HG03066 (cell line): ENCODE measurements at regions not wholly inside any gene's neighbourhood (a gene's known extent, or its start where the extent isn't known, plus 50 kb on each side); places are given as distances from the start of the nearest gene placed in this dataset.

Source experiments
- ATAC-seq: cut with Tn5 transposase; IDR thresholded peaks from one replicate; pipeline ENCODE4 v1.9.1; 2021; ENCODE audit warnings: low read depth; ENCODE audit not compliant: unreplicated experiment

DNA sequence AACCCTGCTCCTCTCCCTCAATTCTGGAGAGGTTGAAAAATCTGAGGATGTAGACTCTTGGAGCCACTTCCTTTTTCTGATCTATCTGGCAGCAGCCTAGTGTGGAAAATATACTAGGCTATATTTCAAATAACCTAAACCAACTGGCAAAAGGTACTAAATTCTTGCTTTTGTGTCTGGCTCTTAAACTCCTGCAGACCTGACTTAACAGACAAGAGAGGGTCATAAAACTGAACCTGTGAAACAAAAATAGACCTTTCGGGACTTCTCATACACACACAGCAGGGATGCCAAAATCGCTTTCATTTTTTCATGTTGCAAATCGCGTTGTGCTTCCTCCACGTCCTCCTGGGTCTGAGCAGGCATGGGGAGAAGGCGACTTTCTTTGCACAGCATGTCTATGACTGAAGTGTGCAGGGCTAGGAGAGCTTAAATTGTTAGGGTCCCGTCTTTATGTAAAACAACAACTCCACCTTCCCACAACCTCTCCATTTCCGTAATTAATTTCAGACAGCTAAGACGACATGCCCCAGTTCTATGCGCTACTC lies 520.7 kb upstream of the PSMD7 start:
- ATAC-seq, result no peak

DNA sequence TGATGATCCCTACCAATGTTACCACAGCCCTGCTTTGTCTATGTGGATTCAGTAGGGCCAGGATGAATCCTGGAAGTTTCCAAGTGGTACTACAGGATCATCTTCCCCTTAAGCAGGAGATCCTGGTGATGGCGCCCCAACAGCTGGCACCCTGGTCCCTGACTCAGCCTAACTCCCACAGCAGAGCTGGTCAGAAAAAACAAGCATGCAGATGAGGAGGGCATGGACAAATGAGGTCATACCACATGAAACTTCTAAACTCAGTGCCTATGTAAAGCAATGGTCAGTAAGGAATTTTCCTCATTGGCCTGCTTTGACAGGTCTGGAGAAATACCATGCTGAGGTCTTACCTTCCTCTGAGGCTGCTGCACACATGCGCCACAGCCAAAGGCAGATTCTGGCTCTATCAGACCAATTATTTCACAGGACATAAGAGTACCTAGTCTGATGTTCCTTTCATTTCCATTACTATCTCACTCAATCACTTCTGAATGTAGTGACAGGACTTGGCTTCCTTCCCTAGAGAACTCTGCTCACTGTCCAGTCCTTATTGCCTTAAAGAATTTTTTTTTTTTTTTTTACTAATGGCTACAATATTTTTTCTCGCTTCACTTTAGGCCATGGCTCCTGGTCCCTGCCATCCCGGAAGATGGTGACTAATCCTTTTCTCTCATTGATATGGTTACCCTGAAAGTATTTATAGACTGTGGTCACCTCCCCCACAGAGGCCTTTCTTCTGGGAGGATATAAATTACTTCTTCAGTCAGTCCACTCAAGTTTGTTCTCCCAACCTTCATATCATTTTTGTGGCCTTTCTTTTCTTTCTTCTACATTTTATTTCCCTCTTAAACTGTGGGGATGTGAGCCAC lies 525.2 kb upstream of the PSMD7 start:
- ATAC-seq, result no peak

DNA sequence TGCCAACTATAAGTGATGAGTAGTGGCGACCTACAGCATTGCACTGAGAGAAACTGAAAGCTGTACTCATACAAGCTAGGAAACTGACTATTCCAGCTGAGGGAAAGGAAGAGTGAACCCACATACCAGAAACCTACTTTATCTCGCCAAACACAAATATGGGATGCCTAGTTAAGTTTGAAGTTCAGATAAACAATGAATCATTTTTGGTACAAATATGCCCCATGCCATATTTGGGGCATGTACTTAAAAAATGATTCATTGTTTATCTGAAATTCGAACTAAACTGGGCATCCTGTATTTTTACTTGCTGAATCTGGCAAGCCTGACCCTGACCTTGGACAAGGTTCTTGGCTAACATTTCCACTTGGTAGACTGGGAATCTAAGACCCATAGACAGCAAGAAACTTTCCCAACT lies 527.8 kb upstream of the PSMD7 start:
- ATAC-seq, result no peak

DNA sequence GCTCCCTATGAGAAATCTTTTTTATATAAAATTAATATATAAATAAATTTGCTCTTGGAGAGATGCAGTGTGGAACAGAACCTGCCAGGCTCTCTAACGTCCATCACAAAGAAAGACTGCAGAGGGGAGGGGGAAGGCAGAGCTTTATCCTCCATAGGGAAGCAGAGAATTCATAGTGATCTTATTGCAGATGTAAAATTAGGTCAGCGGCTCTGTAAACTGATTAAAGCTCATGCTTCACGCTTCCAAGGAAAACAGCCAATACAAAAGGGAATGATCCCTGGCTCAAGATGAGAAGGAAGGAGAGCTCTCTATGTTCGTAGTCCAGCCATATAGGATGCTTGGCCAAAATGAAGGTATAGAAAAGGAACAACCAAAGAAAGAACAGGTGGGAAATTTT lies 532.3 kb upstream of the PSMD7 start:
- ATAC-seq, result no peak

DNA sequence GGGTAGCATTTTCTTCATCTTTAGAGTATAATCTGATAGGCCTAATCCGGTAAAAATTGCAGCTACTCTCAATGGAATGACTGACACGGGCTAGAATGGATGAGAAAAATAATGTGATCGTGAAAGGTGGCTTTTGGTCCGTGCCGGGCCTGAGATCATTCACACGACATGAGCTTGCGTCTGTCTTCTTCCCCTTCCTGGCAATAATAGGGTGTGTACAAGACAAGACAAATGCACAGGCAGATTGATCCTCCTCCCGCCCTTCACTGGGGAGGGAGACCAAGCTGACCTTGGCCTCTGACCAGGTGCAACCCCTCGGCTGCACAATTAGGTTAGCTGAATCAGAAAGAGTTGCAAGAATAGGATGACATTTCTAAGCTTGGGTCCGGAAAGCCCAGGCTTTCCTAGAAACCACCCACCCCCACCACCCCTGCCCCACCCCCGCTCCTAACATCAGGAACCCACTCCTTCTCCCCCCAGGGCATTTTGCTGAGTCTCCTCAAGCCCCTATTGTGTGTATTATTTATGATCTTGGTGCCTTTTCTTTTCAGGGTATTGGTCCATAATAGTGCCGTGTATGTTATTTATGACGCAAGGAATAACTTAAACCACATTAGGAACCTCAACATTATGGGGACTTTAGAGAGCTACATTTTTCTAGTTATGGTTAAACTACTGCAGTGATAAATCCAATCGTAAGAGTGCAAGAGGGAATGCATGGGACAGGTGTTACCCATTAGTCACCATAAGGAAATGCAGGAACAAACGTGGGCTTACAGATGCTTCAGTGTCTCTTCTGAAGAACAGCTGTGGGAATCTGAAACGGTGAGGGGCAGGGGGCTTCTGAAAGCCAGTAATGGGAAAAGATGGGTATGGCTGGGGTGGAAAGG lies 540.1 kb upstream of the PSMD7 start:
- ATAC-seq, result no peak

DNA sequence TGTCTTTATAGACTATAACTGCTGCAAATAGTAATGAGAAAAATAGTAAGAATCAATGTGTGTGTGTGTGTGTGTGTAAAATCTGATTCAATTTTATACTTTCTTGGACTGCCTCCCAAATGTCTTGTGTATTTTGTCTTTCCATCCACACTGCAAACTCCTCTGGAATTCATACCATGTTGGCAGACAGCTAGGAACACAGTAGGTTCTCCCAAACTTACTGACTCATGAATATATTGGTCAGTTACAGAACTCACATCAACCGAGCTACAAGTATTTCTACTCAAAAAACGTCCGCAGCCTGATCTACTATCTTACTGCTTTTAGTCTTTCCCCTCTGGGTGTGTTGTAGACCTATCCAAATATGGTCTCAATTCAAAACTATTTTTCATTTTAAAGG lies 542.7 kb upstream of the PSMD7 start:
- no peak for ATAC-seq

DNA sequence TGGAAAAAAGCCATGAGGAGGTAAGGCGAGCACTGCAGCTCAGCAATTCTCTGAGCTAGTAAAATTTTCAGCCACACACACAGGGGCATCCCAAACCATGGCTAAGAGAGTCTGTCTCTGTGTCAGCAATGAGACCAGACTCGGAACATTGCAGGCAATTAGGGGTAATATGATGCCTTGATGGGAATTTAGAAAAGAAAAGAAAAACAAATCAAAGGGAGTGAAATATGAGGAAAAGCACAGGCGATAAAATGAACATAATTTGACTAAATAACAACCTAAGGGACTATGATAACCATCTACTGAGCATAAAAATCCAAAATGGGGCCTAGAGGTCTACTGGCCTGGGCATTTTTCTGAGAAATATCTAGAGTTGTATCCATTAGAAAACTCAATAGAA lies 546.0 kb upstream of the PSMD7 start:
- ATAC-seq, result no peak

DNA sequence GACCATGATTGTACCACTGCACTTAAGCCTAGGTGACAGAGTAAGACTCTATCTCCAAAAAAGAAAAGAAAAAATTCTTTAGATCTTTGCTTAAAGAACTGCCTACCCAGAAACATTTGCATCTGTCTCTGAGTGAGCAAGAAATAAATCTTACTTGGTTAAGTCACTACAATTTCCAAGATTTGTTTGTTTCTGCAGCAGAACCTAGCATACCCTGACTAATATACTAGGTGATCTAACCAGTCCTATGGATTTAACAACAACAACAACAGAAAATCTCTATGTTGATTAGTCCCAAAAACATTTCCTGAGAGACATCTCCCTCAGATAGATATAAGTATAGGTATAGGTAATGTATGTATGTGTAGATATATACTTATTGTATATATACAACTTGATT lies 549.3 kb upstream of the PSMD7 start:
- no peak for ATAC-seq

DNA sequence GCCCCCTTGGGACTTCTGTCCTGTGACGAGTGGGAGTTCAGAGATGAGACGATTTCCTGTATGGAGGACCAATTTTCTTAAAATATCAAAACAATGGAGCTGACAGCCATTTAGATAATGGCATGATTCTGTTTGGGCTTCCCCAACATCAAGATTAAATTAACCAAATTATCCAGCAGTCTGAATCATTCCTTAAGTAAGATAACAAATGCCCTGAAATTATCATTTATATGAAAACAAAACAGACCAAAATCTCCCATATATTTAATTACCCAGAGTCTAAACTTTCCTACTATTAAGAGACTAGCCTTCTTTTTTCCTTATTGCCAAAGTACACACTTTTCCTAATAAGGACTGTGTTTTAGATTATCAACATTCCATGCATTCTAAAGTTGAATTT lies 550.1 kb upstream of the PSMD7 start:
- ATAC-seq, result no peak

DNA sequence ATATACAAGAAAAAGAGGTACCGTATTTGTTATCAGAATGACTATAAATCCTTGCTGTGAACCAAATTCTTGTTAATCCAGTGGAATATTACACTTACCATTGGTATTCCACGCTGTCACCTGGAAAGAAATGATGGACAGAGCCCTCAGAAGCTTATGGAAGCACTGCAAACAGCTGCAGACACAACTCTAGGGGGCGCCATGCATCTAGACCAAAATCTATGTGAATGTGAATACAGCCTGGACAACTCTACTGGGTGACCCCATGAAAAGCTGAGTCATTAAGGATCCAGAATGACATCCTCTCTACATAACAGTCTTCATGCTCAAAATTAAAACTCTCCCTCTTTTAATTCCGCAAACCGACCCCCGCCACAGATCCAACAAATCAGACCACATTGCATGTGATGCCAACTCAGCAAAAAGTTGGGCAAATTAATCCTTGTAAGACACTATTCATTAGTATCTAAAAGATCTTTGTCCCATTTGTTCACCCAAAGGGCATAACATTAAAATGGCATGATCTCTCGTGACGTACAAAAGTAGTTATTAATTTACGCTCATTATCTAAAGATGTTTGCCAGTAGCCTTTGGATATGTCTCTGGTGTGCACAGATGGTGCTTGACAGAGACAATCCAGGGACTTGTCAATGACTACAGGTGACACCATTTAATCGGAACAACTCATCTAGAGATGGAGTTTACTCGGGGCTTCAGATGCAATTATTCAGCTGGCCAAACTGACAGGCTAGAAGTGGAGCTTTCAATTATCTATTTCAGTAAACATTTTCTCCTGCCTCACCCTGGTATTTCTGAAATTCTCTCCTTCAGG lies 552.7 kb upstream of the PSMD7 start:
- ATAC-seq, result no peak

DNA sequence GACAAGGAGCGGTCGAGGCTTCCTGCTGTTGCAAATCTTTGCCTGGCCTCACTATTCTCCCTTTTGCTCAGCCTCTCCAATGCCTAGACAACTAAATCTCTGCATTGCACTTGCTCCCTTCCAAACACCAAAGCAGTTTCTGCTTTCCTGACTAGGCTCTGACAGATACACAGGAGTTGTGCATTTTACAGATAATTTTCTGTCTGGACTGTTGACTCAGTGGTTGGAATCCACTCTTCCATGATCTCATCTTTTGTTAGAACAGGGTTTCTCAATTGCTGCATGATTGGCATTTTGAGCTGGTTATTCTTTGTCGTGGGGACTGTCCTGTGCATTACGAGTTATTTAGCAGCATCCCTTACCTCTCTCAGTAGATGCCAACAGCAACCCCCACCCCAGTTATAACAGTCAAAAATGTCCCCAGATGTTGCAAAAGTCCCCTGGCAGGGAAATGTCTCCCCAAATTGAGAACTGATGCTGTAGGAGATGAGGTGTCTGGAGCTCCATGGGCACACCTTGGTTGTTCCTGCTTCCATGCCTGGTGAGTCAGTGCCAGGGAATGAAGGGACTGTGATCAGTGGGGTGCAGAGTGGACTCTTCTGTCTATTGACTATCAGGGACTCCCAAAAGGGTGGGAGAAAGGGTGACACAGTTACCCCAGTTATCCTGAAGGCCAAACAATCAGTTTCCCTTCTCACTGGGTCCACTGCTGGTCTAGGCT lies 557.4 kb upstream of the PSMD7 start:
- no peak for ATAC-seq

DNA sequence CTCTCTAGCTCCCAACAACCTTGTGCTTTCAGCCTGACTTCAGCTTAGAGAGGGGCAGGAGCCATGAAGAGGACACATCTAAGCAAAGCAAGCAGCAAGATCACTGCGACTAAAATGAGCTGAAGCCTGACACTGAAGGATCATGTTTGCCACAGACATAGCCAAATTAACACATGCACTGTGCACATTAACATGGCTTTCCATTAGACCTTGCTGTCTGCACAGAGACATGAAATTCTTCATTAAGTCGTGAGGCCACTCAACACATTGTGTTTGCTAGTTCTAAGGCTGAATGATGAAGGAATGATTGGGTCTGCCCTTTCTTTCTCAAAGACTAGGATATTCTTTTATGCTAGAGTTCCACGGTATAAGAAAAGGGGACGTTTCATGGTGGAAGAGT lies 558.3 kb upstream of the PSMD7 start:
- no peak for ATAC-seq

DNA sequence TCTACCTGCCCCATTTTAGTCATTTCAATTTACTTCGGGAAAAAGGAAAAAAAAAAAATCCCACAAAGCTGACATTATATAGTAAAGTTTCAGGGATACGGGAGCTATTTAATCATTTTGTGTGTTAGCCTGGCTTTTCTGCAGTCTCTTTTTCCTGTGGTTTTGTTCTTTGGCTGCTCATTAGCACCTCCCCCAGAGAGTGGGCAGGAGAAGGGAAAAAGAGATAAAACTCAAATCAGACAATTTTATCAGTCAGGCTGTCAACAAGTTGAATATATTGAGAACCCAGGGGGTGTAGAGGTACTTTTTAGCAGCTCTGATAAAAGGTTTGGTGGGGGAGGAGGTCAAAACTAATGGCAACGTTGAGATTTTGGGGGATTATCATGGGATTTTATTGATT lies 559.0 kb upstream of the PSMD7 start:
- ATAC-seq, result no peak

DNA sequence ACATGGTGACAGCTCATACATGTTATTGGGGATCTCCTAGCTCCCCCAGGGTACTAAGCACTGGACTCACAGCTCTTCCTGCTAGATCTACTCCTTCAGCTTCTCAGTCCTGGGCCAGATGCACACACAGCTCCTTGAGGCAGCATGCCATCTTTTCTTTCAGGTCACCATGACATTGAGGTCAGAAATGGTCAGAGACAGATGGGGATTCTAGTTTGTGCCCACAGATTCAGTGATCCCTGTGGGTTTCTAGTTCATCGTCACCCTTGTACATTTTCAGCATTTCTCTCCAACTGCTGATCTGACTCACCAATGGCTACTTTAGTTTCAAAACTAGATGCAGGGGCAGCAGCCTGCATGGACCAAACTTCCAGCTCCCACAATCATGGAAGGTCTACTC lies 560.7 kb upstream of the PSMD7 start:
- ATAC-seq, result no peak

DNA sequence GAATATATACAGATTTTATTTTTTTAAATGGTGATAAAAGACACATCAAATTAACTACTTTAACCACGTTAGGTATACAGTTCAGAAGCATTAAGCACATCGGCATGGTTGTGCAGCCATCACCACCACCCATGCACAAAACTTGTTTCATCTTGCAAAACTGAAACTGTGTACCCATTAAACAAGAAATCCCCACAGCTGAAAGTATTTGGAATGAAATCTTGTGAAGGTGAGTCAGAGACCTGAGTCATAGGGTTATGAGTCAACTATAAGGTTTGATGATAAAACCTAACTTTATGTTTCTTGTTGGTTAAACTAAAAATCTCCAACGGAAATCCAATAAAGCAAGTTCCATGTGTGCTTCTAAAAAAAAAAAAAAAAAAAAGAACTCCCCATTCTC lies 561.6 kb upstream of the PSMD7 start:
- ATAC-seq, result no peak

DNA sequence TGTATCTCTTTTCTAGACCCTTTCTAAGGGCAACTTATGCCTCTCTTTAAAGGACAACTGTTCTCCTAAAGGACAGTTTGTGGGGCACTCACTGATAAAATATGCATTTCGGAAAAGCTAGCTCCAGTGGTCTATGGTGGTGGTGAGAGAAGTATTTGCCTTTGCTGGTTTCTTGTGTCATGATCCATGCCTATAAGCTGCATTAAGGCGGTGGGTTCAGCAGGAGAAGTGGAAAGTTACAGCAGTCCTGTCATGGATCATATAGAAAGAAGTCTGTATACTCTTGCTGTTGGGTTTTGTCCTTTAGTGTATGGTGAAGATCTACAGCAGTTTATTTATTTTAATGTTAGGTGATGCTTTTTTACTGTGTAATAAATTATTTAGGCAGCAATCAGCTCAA lies 563.9 kb upstream of the PSMD7 start:
- no peak for ATAC-seq

DNA sequence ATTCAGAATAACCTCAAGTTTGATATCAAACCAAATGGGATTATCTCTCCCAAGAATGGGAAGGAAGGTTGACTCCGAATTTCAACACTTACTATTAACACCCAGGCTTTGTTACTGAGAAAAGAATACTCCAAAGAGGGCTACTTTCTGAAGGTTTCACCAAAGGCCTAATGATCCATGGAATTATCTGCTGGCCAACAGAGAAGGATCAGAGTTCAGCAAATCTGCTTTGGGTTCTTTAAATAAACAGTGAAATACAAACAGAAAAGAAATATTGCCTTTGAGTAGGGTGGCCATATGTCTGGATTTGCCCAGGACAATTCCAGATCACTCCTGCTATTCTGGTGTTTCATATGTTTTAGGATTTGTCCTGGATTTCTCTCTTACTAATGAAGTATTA lies 564.5 kb upstream of the PSMD7 start:
- ATAC-seq, result no peak

DNA sequence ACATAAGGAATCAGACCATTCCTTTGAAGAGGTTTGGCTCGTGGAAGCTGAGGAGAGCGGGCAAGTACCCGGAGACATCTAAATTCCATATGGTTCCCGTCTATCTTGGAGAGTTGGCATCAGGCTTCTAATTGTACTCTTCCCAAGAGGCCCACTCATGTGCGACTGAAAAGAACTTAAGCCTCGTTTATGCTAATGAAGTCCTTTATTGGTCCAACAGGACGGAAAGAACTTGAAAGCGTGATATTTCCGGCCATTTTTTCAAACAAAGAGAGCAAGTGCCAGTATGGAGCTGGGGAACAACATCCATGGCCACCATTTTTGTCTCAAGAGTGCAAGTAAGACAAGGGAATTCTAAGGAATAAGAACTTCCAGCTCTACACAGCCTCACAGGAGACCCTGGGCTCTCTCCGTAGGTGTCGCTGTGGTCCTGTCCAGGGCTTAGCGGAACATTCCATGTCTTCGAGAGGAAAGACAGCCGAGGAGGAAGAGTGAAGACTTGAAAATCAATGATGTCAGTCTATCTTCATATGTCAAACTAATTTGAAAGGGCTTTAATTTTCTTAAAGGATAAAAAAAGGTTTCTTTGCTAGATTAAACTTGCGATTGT lies 566.0 kb upstream of the PSMD7 start:
- ATAC-seq, result no peak

DNA sequence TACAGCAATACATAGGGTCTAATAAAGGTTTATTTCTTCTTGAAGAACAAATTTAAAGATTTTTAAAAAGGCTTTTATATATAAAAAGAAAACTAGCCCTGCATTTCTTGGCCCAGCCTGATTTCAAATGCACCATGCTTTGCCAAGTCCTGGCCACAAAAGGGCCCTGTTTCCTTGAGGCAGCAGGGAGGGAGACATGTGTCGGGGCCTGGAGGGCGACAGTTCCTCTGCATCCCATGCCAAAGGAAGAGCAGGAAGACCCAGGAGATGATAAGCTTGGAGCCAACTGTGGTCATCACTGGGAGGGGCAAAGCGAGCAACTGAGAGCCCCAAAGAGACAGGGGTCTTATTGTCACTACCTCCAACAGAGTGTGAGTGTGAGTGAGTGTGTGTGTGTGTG lies 571.5 kb upstream of the PSMD7 start:
- ATAC-seq, result no peak

DNA sequence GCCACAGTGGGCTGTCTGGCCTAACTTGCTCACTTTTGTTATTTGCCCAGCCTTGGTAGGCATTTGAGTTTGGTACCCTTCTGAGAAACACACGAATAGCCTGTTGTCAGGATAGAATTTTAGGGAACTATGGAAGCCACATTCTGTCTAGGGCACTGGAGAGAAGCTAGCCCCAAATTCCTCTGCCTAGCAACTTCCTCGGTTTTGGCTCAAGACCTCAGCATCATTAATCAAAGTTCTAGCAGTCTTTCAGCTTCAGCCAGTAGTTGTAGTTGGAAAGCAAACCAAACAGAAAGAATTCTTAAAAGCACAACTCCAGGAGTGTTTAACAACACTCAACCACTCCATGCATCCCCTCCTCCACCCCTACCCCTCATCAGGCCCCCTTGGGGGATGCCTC lies 572.1 kb upstream of the PSMD7 start:
- ATAC-seq, result no peak
